ENCODE measurements at regions not wholly inside any gene's neighbourhood (a gene's known extent, or its start where the extent isn't known, plus 50 kb on each side); places are given as distances from the start of the nearest gene placed in this dataset.

- DNase-seq (ENCODE audit: low spot score, unreplicated experiment) = no peak
- no peaks in the 10 kb centered on the region for H3K4me1 Mint-ChIP-seq (ENCODE audit: low read depth)
- TF ChIP-seq, protein P1, sequence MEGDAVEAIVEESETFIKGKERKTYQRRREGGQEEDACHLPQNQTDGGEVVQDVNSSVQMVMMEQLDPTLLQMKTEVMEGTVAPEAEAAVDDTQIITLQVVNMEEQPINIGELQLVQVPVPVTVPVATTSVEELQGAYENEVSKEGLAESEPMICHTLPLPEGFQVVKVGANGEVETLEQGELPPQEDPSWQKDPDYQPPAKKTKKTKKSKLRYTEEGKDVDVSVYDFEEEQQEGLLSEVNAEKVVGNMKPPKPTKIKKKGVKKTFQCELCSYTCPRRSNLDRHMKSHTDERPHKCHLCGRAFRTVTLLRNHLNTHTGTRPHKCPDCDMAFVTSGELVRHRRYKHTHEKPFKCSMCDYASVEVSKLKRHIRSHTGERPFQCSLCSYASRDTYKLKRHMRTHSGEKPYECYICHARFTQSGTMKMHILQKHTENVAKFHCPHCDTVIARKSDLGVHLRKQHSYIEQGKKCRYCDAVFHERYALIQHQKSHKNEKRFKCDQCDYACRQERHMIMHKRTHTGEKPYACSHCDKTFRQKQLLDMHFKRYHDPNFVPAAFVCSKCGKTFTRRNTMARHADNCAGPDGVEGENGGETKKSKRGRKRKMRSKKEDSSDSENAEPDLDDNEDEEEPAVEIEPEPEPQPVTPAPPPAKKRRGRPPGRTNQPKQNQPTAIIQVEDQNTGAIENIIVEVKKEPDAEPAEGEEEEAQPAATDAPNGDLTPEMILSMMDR (IDR thresholded peaks at IDR 0.05; ENCODE audit: unreplicated experiment) = no peak
- no peaks in the 10 kb centered on the region for H3K27me3 Mint-ChIP-seq
- H3K4me3 Mint-ChIP-seq (ENCODE audit: low read depth) = no peak overlapping the region
- peaks cover 6% of the 10 kb centered on the region for H3K9me3 Mint-ChIP-seq (ENCODE audit: low read depth)
- no peaks in the 10 kb centered on the region for H3K36me3 Mint-ChIP-seq (ENCODE audit: insufficient read depth)
- no peak overlapping the region for H3K27ac Mint-ChIP-seq
These were observed 866.1 kb downstream of the TLE4 start for GRCh38 chr9:80437825-80438224.

- no peak for DNase-seq (ENCODE audit: low spot score, unreplicated experiment)
- Mint-ChIP-seq H3K27ac (no peak overlapping the region), H3K36me3 (ENCODE audit: insufficient read depth) (no peaks in the 10 kb centered on the region), H3K4me3 (ENCODE audit: low read depth) (no peak overlapping the region), H3K9me3 (ENCODE audit: low read depth) (peaks cover 6% of the 10 kb centered on the region), H3K4me1 (ENCODE audit: low read depth) (no peaks in the 10 kb centered on the region), H3K27me3 (no peaks in the 10 kb centered on the region)
- TF ChIP-seq, protein P1 (IDR thresholded peaks at IDR 0.05; ENCODE audit: unreplicated experiment) = no peak
These were observed 865.4 kb downstream of the TLE4 start for GRCh38 chr9:80437091-80437640.

DNA sequence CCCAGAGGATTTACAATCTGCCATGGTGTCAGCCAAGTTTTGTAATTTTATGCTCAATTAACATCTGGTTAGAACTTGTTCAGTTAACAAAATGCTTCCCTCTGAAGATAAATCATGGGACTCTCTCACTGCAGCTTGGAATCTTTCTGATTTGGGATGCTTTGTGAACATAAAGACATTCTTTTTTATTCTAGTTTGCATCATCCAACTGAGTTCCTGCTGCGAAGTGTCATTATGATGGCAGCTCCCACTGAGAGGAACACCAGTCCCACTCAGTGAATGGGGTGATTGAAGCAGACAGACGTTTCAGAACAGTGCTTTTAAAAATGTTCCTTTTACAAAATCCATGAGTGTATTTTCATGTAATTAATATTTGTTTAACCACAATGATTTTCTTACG is 863.8 kb downstream of the TLE4 start:
- no peak for DNase-seq (ENCODE audit: low spot score, unreplicated experiment)

GRCh38 chr9:80426992-80427391 is 855.2 kb downstream of the TLE4 start:
- H3K36me3 Mint-ChIP-seq (ENCODE audit: insufficient read depth) = peaks cover 2% of the 10 kb centered on the region
- H3K9me3 Mint-ChIP-seq (ENCODE audit: low read depth) = peaks cover 8% of the 10 kb centered on the region
- TF ChIP-seq, protein P1 (IDR thresholded peaks at IDR 0.05; ENCODE audit: unreplicated experiment) = no peak
- no peaks in the 10 kb centered on the region for H3K4me1 Mint-ChIP-seq (ENCODE audit: low read depth)
- no peak overlapping the region for H3K4me3 Mint-ChIP-seq (ENCODE audit: low read depth)
- H3K27ac Mint-ChIP-seq = no peak overlapping the region
- no peaks in the 10 kb centered on the region for H3K27me3 Mint-ChIP-seq
- no peak for DNase-seq (ENCODE audit: low spot score, unreplicated experiment)

More for the DNA sequence above, 863.8 kb downstream of the TLE4 start:
- H3K27me3 Mint-ChIP-seq = no peaks in the 10 kb centered on the region
- H3K4me1 Mint-ChIP-seq (ENCODE audit: low read depth) = no peaks in the 10 kb centered on the region
- peaks cover 4% of the 10 kb centered on the region for H3K9me3 Mint-ChIP-seq (ENCODE audit: low read depth)
- H3K36me3 Mint-ChIP-seq (ENCODE audit: insufficient read depth) = no peaks in the 10 kb centered on the region
- no peak overlapping the region for H3K27ac Mint-ChIP-seq
- no peak overlapping the region for H3K4me3 Mint-ChIP-seq (ENCODE audit: low read depth)
- TF ChIP-seq, protein P1 (IDR thresholded peaks at IDR 0.05; ENCODE audit: unreplicated experiment) = no peak

DNA sequence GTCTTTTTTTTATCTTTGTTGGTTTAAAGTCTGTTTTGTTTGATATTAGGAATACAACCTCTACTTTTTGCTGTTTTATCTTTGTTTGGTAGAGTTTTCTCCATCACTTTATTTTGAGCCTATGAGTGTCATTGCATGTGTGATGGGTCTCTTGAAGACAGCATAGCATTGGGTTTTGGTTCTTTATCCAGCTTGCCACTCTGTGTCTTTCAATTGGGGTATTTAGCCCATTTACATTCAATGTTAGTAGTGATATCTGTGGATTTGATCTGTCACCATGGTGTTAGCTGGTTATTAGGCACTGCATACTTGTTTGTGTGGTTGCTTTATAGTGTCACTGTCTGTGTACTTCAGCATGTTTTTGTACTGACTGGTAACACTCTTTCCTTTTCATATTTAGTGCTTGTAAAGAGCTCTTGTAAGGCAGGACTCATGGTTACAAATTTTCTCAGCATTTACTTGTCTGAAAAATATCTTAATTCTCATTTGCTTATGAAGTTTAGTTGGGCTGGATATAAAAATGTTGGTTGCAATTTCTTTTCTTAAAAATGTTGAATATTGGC is 845.5 kb downstream of the TLE4 start:
- DNase-seq (ENCODE audit: low spot score, unreplicated experiment) = no peak
- Mint-ChIP-seq H3K36me3 (ENCODE audit: insufficient read depth) (peaks cover 2% of the 10 kb centered on the region), H3K27me3 (no peaks in the 10 kb centered on the region), H3K27ac (no peak overlapping the region), H3K4me3 (ENCODE audit: low read depth) (no peak overlapping the region), H3K9me3 (ENCODE audit: low read depth) (peaks cover 32% of the 10 kb centered on the region), H3K4me1 (ENCODE audit: low read depth) (no peaks in the 10 kb centered on the region)
- TF ChIP-seq, protein P1 (IDR thresholded peaks at IDR 0.05; ENCODE audit: unreplicated experiment) = no peak

Measured in progenitor cell of endocrine pancreas (in vitro differentiated cells).